ENCODE measurements at regions not wholly inside any gene's neighbourhood (a gene's known extent, or its start where the extent isn't known, plus 50 kb on each side); places are given as distances from the start of the nearest gene placed in this dataset.
"Not testable (repeated sequence)": the region's sequence is repeated elsewhere in the genome, so short reads cannot be mapped to it uniquely, and the experiment has no call there.

DNA sequence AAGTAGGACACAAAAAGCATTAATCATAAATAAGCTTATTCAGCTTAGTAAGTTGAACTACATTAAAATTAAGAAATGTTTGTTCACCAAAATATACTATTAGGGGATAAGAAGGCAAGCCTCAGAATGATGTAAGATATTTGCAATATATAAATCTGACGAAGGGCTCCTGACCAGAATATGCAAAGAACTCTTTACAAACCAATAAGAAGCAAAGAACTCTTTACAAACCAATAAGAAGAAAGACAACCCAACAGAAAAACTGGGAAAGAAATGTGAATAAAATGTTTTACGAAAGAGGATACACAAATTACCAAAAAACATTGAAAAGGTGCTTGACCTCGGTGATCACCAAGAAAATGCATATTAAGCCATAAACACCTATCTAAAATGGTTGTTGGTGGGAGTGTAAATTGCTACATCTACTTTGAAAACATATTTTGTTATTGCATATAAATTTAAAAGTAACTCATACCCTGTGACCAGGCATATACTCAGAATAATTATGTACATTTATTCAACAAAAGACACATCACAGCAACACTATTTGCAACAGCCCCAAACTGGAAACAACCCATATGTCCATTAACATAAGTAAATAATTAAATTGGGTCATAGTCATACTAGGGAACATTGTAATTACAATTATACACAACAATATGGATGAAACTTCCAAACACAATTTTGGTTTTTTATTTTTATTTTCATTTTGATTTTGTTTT is 83.3 kb upstream of the CTBP2 start:
- no peaks in the 10 kb centered on the region for H3K27me3 ChIP-seq
- no peaks in the 10 kb centered on the region for H3K36me3 ChIP-seq
- intact Hi-C loops (cut with DNase I), result no loop called here
- H3K4me3 ChIP-seq, result no peak overlapping the region
- 52% methylated on average over 3 of the region's 3 CpGs for WGBS (ENCODE audit: insufficient coverage, low coverage, low lambda C conversion rate, missing lambda C conversion rate)
- ATAC-seq (no peak), DNase-seq (no peak)
- no peaks in the 10 kb centered on the region for H3K9me3 ChIP-seq
- TF ChIP-seq, protein P1, sequence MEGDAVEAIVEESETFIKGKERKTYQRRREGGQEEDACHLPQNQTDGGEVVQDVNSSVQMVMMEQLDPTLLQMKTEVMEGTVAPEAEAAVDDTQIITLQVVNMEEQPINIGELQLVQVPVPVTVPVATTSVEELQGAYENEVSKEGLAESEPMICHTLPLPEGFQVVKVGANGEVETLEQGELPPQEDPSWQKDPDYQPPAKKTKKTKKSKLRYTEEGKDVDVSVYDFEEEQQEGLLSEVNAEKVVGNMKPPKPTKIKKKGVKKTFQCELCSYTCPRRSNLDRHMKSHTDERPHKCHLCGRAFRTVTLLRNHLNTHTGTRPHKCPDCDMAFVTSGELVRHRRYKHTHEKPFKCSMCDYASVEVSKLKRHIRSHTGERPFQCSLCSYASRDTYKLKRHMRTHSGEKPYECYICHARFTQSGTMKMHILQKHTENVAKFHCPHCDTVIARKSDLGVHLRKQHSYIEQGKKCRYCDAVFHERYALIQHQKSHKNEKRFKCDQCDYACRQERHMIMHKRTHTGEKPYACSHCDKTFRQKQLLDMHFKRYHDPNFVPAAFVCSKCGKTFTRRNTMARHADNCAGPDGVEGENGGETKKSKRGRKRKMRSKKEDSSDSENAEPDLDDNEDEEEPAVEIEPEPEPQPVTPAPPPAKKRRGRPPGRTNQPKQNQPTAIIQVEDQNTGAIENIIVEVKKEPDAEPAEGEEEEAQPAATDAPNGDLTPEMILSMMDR (IDR thresholded peaks at IDR 0.05), result no peak
- no peak for TF ChIP-seq POLR2A (IDR thresholded peaks at IDR 0.05)
- H3K27ac ChIP-seq, result no peak overlapping the region
- no peaks in the 10 kb centered on the region for H3K4me1 ChIP-seq

DNA sequence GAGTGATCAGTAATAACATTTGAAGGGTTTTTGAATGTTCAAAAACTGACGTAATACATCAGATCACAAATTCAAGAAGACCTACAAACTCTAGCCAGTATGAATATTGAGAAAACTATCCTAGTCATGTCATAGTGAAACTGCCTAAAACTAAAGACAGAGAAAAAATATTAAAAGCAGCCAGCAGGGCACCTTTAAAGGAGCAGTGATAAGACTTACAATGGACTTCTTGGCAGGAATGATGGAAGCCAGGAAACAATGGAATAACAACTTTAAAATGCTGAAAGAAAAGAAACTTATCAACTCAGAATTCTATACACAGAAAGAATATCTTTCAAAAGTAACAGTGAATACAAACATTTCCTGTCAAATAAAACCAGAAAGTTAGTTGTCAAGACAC is 78.3 kb upstream of the CTBP2 start:
- Histone ChIP-seq H3K27ac (no peak overlapping the region), H3K9me3 (no peaks in the 10 kb centered on the region), H3K4me3 (no peak overlapping the region), H3K4me1 (no peaks in the 10 kb centered on the region), H3K36me3 (no peaks in the 10 kb centered on the region), H3K27me3 (no peaks in the 10 kb centered on the region)
- TF ChIP-seq, protein P1 (IDR thresholded peaks at IDR 0.05), result no peak
- no peak for TF ChIP-seq POLR2A (IDR thresholded peaks at IDR 0.05)
- 64% methylated on average over 1 of the region's 1 CpG for WGBS (ENCODE audit: insufficient coverage, low coverage, low lambda C conversion rate, missing lambda C conversion rate)
- intact Hi-C loops (cut with DNase I), result no loop called here
- no peak for ATAC-seq
- DNase-seq, result no peak

DNA sequence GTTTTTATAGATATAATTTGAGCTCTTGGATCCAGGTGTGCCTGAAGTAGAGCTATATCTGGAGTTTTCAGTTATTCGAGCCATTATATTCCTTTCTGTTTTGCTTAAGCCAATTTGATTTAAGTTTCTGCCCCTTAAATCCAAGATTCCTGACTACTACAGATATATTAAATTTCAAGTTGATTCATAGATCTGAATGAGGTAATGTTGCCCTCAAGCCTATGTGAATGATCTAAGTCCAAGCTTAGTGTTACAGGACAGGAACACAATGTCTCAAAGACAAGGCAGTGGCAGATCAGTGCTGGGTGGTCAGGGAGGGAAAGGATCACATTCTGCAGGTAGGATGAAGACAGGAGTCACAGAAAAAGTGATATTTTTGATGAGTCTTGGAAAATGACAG is 75.7 kb upstream of the CTBP2 start:
- Histone ChIP-seq H3K9me3 (no peaks in the 10 kb centered on the region), H3K4me3 (no peak overlapping the region), H3K27me3 (no peaks in the 10 kb centered on the region), H3K36me3 (no peaks in the 10 kb centered on the region), H3K4me1 (no peaks in the 10 kb centered on the region), H3K27ac (no peak overlapping the region)
- no peak for DNase-seq
- WGBS (ENCODE audit: insufficient coverage, low coverage, low lambda C conversion rate, missing lambda C conversion rate), result 77% methylated on average over 1 of the region's 1 CpG
- TF ChIP-seq POLR2A (IDR thresholded peaks at IDR 0.05), result no peak
- TF ChIP-seq, protein P1 (IDR thresholded peaks at IDR 0.05), result no peak
- ATAC-seq, result no peak
- intact Hi-C loops (cut with DNase I), result no loop called here

DNA sequence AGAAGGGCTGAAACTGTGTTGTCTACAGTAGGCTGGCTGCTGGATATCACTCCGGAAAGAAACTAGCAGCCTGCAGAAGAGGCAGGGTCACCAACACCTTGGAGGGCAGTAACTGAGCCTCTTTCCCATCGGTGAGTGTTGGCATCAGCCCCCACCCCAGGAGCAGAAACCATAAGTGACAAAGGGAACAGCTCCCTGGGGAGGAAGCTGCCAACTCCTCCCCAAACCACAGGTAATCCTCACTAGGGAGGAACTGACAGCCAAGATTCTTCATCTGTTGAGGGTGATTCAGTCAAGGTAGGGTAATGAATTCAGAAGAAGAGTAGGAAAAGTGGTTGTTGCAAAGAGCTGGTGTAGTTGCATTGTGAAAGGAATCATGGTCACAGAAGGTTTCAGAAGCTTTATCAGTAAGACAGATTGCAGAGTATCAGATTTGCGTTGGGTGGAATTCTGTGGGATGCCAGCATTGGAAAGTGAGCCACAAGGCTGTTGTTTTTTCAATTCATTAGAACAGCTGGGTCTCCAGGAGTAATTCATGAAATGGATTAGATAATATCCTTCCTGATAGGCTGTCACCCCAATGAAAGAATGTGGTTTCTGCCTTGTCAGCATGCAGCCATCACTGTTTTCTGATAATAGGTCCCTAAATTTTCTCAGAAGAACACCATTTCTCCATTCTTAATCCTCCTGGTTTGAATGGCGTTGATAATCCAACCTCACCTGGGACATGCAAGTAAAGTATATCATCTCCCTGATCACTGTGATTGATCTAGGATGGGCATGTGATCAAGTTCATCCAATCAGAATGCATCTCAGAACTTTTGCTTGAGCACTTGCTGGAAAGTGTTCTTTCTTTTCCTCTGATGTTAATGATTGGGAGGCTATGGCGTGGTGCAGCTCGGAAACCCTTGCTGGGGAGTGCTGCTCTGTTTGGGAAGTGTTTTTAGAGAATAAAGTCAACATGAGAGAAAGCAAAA is 75.0 kb upstream of the CTBP2 start:
- no peaks in the 10 kb centered on the region for H3K4me1 ChIP-seq
- no peak for TF ChIP-seq POLR2A (IDR thresholded peaks at IDR 0.05)
- TF ChIP-seq, protein P1 (IDR thresholded peaks at IDR 0.05), result no peak
- H3K27ac ChIP-seq, result no peak overlapping the region
- no peaks in the 10 kb centered on the region for H3K9me3 ChIP-seq
- ATAC-seq (no peak), DNase-seq (no peak)
- no peaks in the 10 kb centered on the region for H3K27me3 ChIP-seq
- 58% methylated on average over 5 of the region's 6 CpGs for WGBS (ENCODE audit: insufficient coverage, low coverage, low lambda C conversion rate, missing lambda C conversion rate)
- no peak overlapping the region for H3K4me3 ChIP-seq
- intact Hi-C loops (cut with DNase I), result no loop called here
- H3K36me3 ChIP-seq, result no peaks in the 10 kb centered on the region

DNA sequence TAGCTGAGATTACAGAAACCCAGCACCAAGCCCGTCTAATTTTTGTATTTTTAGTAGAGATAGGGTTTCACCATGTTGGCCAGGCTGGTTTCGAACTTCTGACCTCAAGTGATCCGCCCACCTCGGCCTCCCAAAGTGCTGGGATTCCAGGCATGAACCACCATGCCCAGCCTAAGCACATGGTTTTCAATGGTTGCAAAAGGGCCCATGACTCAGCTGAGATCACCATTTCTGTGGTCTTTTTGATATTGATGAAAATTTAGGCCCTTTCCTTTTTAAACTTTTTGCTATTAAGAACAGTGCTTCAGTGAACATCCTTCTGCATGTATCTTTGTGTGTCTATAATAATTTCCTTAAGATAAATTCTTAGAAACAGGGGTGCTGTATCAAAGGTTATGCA is 74.2 kb upstream of the CTBP2 start:
- H3K4me3 ChIP-seq; ATAC-seq; H3K27ac ChIP-seq; DNase-seq; H3K36me3 ChIP-seq; H3K4me1 ChIP-seq; intact Hi-C loops (cut with DNase I); H3K9me3 ChIP-seq; H3K27me3 ChIP-seq: not testable (repeated sequence)
- WGBS (ENCODE audit: insufficient coverage, low coverage, low lambda C conversion rate, missing lambda C conversion rate), result 69% methylated on average over 4 of the region's 4 CpGs

All from right lobe of liver (tissue), 6 donors.